ENCODE measurements at regions not wholly inside any gene's neighbourhood (a gene's known extent, or its start where the extent isn't known, plus 50 kb on each side); places are given as distances from the start of the nearest gene placed in this dataset.

GRCh38 chr17:37820995-37821713, 76.3 kb upstream of the HNF1B start:
- TF ChIP-seq CTCF (tag by site-specific recombination; IDR thresholded peaks at IDR 0.05): no peak
- TF ChIP-seq ZNF138 (tag by site-specific recombination; IDR thresholded peaks at IDR 0.05; ENCODE audit: borderline replicate concordance): no peak
- no peak for TF ChIP-seq MZF1 (tag by site-specific recombination; IDR thresholded peaks at IDR 0.05; ENCODE audit: borderline replicate concordance)
- no peak for TF ChIP-seq ZNF175 (tag by site-specific recombination; IDR thresholded peaks at IDR 0.05)
